HG02973 (cell line): ENCODE measurements at regions not wholly inside any gene's neighbourhood (a gene's known extent, or its start where the extent isn't known, plus 50 kb on each side); places are given as distances from the start of the nearest gene placed in this dataset.

Experiments
- ATAC-seq: cut with Tn5 transposase; IDR thresholded peaks from one replicate; pipeline ENCODE4 v1.9.1; 2021; ENCODE audit warnings: moderate library complexity; ENCODE audit not compliant: unreplicated experiment

DNA sequence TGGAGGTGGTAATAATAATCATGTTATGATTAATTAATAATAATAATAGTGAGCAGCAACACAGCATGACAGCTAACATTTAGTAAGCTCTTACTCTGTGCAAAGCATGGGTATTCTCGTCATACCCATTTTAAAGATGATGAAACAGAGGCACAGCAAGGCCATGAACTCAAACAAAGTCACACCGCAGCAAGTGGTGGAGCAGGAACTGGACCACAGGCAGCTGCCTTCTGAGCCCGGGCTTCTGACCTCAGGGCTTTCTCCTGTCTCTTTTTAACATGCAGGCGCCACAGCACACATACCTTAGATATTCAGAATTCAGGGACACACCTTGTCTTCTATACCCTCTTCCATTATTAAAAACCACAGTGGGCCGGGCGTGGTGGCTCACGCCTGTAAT lies 50.7 kb upstream of the SPATA12 start:
- no peak for ATAC-seq

DNA sequence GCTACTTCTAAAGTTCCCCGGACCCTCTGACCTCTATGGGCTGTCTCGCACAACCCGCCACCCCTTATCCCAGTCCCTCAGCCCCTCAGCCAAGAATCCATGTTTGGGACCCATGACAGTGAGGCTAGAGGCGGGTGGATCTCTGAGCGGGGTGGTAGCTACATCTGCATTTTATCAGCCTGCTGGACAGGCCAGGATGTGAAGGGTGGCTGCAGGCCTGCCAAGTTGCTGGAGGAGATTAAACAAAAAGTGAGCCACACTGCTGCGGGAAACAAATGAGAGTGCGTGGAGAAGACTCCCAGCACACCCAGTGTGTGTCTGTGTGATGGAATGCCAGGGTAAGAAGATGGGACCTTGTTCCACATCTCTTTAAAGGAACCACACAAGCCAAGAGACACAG lies 51.1 kb upstream of the SPATA12 start:
- no peak for ATAC-seq

DNA sequence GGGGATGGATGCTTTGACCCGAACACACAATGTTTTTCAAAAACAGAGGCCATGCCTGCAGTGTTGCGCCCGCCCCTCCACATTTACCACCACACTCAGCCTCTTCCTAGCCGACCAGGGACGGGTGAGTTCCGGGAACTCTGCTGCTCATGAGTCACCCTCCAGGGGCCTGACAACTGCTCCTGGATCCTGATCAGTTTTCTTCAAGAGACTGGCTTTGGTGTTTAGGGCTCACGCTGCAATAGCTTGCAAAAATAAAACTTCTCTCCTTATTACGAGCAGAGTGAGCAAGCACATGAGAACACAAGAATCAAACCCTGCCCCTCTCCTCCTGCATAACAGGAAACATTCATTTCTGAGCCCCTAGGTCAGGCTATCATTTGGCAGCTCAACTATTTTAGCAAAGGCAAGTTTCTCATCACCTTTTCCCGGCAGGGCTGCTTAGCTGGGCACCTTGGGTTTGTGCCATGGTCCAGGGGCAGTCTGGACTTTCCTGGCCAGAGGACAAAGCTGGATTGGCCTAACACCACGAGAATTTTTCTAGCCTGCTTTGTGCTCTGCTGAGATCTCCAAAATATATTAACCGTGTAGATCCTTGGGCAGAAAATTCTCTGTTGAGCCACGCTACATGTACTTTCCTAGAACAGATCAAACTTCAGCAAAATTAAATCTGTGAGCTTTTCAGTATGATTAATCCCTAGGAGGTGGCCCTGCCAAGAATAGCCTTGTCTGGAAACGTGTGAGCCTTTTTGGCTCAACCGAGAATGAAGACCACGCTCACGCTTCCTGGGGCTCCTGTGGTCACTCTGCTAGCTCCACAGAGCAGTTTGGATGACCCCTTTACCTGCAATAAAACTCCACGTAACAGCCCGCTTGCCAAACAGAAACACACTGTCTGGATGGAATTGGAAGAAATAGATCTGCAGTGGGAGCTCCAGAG lies 52.7 kb upstream of the SPATA12 start:
- ATAC-seq: no peak

DNA sequence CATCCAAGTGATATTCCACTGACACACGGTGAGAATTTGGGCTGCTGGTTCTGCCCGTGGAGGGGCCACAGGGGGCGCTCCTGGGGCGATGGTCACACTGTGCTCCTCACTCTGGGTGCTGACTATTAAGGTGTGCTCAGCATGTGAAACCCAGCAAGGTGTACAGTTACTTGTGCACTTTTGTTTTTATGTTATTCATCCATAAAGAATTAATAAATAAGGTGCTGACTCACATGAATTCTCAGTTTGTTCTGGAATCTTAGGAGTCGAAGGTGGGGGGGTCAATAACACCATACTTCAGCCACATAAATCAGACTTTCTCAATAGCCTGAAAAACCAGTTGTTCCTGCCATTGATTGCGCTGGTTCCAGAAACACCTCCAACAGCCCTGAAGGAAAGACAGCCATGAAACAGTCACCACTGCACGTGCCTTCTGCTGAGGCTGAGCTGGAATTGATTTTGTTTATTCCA lies 53.5 kb upstream of the SPATA12 start:
- ATAC-seq: no peak

DNA sequence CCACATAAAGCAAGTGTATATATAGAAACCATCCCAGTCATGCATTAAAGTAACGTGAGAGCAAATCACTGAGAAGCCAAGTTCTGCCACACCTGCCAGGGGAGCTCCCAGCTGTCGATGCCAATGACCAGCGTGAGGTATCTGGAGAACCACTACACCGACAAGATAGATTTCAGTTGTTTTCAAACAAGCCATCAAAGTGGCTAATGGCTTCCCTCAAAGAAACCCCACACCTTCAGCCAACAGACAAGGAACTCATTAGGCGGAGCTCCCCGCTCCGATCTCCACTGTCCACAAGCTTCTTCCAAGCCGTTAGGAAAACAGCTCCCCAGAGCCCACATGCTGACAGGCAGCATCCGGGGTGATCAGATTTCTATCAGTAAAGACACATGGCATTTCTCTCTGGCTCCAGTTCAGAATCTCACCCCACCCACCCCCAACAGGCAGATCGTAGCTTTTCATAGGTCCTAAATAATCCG lies 54.2 kb upstream of the SPATA12 start:
- no peak for ATAC-seq

DNA sequence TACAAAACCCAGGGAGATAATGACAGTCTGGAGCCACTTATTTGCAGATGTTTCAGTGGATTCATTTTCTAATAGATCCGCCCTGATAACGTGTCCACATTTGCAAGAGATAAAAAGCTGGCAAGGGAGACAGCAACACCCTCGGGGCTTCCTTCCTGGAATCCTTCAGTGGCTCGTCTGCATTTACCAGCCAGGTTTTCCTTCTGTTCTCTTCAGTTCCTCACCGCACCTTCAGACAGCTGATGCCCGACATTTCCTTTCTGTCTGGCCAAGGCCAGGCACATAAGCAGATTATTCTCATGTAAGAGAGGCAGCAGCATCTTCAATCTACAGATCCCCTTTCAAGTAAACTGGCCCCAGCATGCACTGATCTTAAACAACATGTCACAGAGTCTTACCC lies 56.2 kb upstream of the SPATA12 start:
- no peak for ATAC-seq

DNA sequence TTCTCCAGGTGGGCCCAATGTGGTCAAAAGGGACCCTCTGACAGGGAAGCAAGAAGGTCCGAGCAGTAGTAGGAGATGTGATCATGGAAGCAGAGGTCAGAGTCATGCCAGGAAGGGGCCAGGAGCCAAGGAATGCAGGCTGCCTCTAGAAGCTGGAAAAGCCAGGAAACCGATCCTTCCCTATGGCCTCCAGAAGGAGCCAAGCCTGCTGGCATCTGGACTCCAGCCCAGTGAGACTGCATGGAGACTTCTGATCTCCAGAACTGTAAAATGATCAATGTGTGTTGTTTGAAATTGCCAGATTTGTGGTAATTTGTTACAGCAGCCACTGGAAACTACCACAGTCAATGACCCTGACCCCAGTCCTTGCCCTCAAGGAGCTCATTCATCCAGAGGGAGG lies 56.8 kb upstream of the SPATA12 start:
- no peak for ATAC-seq

DNA sequence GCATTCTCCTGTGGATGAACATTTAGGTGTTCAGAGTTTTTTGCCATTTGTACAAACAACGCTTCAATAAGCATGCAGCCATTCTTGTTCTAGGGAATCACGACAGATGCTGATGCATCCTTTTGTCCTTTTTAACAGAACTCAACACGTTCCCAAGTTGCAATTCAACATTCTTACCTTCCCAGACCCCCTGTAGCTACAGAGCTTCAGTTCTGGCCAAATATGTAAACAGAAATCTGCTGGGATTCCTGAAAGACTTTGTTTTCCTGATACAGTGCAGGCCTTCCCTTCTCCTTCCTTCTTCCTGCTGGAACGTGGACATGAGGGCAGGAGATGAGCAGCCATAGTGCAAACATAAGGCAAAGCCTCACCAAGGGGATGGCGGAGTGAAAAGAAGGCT lies 59.1 kb upstream of the SPATA12 start:
- no peak for ATAC-seq

DNA sequence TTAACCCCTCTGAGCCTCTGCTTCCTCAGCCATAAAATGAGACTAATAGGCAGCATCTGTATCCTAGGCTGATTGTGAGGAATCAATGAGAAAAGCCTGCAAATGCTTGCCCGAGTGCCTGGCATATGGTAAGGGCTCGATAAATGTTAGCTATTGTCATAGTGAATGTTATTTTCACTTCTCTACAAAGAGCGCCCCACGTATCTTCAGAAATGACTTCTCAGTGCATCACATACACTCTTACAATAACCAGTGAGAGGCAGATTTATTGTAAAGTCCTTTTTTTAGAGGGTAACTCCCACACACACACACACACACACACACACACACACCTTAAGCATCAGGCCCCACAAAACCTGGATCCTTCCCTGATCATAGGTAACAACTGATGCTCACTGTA lies 60.5 kb upstream of the SPATA12 start:
- no peak for ATAC-seq

DNA sequence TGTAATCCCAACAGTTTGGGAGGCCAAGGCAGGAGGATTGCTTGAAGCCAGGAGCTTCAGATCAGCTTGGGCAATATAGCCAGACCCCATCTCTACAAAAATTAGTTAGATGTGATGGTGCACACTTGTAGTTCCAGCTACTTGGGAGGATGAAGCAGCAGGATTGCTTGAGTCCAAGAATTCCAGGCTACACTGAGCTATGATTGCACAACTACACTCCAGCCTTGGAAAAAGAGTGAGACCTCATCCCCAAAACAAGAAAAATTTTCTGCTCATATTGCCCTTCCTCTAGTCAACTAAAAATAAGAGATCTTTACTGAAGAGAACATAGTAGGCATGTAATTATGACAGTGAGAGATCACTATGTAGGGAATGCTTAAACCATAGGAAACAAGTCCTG lies 60.9 kb upstream of the SPATA12 start:
- no peak for ATAC-seq

DNA sequence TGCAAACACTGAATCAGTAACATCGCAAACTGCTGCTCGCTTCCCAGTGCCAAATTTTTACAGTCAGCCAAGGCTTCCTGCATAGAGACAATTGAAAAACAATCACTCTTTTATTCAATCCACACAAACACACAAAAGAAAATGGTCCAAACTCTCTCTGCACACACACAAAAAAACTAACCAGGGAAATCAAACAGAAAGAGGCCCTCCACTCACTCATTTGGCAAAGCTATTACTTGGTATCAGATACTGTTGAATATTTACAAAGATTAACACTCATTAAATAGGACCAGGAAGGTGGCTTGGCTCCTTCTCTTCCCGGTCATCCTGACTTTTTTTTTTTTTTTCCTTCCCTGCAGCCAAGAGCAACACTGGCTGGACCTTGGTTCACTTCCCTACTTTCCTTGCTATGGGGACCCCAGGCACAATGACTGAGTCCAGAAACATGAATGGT lies 62.4 kb upstream of the SPATA12 start:
- ATAC-seq: no peak

DNA sequence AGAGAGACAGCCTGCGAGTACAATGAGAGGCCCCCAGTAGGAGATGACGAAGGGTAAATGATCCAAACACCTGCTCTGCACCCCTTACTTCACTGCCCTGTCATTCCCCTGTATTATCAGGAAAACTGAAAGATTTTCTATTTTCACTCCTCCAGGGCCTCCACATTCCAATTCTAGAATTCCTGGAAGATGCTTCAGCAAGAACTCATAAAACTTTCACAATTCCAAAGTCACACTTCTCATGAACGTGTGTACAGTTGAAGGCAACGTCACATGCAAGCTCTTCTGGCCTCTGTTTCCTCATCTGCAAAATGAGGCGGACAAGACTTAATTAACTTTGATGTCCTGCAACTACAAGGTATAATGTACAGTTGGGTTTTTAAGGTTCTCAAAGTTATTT lies 62.8 kb upstream of the SPATA12 start:
- no peak for ATAC-seq

DNA sequence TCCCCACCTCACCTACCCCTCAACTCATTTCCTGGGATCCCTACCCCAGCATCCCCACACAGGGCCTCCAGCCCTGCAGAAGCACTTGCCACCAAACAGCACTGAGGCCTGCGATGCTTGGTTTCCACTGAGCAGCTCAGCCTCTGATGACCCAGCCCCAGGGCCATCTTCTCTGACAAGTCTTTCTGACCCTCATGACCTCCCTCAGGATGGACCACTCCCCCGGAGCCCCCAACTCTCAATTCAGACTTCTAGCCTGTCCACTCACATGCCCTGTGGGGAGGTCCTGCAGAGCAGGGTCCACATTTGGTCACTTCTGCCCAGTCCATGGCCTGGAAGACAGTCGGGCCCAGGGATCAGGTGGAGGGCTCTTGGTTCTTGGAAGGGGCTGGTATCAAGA lies 63.4 kb upstream of the SPATA12 start:
- ATAC-seq: no peak

DNA sequence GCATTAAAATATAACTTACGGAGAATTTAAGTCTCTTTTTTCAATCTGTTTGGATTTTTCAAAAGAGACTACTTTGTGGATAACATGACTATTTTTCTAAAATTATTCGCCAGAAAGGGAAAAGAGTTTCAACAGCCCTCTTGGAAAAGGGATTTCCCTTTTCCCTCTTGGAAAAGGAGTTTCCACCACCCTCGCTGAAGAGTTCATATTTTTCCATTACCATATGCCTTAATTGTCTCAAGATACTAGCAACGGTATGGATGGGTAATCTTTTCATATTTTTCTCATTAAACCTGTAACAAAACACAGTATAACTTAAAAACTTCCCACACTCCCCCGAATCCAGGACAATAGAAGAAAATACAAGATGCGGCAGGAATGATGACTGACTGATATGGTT lies 66.1 kb upstream of the SPATA12 start:
- no peak for ATAC-seq

DNA sequence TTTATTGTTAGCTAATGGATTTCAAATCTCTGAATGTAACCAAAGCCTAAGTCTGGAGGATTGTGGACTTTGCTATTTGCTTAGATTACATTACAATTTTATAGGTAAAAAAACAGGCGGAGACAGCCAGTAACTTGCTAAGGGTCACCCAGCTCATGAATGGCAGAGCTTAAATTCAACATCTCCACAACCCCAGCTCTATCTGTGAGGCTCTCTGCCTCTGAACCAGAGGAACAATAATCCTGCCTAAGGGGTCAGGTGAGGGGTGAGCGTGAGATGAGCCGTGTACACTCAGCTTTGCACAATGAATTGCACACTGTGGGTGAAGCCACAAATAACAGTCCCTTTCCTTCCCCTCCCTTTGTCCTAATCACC lies 69.8 kb upstream of the SPATA12 start:
- no peak for ATAC-seq

DNA sequence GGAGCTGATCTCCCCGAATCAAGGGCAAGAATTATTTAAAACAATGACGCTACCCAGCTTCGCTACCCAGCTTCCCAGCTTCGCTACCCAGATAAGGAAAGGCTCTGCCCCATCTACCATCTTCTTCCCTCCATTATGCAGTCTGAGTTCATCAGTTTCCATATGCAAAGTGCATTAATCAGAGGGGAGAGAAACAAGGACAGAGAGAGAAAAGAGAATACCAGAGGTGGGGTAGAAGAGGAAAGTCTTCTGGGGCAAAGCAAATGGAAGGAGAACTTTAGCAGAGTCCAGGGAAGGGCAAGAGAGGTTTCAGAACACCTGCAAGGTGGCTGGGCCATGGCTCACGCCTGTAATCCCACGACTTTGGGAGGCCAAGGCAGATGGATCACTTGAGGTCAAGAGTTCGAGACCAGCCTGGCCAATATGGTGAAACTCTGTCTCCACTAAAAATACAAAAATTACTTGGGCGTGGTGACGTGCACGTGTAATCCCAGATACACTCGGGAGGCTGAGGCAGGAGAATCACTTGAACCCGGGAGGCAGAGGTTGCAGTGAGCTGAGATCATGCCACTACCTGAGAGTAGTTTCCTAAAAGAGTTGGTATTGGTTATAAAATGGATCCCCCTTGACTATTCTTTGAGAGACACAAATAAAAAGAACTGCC lies 70.4 kb upstream of the SPATA12 start:
- no peak for ATAC-seq

DNA sequence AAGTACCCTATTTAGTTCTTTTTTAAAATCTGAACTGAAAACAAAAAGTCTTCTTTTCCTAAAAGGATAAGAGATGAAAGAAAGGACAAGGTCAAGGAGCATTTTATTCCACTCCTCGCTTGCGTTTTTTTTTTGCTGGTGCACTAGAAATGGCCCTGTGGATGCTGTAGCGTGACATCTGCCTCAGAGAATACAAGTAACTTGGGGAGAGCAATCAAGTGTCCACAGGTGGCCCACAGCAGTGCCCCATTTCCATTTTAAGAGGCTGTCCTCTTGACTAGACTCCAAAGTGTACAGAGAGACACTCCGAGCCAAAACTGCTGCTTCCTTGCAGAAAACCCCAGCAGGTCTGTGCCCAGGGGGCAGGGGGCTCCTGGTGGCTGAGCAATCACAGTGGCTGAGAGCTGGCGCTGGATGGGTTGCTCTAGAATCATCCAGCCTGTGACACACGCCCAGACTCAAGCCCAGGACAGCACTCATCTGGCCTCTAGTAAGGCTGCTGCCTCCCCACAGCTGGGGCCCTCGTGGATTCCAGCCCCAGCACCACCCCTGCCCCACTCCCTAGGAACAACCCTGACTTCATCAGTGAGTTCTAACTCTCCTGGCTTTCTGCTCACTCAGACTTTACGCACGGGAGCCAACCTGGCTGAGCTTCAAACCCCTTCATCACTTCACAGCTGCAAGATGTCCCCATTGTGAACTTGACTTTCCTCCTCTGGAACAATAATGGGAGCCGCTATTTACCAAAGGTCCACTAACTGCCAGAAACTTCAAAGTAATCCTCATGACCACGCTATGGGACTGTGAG lies 71.1 kb upstream of the SPATA12 start:
- no peak for ATAC-seq

DNA sequence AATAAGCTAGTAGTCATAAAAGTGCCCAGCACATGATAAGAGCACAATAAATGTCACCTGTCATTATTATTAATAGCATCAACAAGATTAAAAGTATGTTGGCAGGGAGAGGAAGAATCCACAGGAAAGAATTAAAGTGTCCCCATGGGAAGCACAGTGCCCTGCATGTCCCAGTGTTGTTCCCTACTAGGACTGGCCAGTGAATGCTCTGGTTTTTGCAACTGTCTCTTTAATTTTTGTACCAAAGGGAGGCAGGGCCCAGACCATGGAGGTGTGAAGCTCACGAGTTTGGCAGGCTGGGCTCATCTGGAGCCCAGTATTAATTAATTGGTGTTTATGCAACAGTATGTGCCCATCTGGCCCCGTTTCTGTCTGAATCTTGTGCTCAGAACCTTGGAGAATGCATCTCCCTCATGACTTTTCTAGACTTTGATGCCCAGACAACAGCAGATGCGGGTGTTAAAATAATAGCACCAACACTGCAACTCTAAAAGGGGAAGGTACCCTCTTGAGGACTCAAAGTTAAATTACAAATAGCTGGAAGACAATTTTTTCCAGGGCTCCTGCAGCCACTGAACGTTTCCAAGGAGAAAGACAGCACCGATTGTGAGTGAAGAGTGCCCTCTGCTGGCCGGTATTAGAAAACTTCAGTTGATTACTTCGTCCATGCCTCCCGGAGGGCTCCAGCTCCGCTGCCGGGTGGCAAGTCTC lies 71.9 kb upstream of the SPATA12 start:
- no peak for ATAC-seq

DNA sequence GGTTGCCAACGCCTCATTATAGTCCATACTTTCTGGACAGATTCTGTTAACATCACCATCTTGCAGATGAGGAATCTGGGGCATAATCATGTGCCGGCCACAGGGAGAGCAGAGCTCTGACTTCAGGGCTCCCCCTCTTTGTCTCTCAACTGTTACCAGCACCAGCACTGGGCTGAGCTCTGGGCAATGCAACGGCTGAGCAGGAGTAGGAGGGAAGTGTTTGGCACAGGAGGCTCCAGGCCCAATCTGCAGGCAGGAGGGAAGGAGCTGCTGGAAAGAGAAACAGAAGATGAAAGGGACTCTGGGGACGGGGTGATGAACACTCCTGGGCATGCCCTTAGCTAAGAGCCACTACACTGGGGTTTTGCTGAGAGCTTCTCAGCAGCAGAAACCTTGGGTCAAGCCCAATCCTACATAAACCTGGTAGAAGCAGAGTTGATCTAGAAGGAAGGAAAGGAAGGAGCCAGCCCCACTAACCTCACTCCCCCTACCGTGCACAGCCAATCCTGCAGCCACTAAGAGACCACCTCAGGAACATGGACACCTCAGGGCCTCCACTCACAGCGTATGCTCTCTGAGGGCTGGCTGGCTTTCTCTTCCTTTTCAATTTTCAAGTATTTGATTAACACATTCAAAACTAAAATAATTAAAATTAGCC lies 73.1 kb upstream of the SPATA12 start:
- ATAC-seq: no peak

DNA sequence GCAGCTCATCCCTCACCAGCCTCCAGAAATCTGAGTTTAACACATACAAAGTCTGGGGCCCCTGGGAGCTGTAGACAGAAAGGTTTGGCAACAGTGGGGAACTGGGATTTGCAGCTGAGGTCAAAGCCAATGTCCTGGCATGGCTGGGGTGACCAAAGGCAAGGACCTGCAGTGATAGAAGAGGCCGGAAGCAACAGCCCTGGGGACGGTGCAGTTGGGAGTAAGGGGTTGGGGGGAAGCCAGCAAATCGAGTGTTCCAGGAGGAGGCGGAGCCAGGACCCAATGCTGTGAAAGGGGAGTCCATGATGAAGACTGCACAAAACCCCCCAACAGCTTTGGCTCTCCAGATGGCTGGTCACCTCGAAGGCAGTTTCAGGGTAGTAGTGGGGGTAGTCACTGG lies 74.1 kb upstream of the SPATA12 start:
- no peak for ATAC-seq
